ENCODE measurements at regions not wholly inside any gene's neighbourhood (a gene's known extent, or its start where the extent isn't known, plus 50 kb on each side); places are given as distances from the start of the nearest gene placed in this dataset.
A peak's percentile ranks its signal among the peaks of the same experiment; 100 is the strongest.
"Not testable (repeated sequence)": the region's sequence is repeated elsewhere in the genome, so short reads cannot be mapped to it uniquely, and the experiment has no call there.

DNA sequence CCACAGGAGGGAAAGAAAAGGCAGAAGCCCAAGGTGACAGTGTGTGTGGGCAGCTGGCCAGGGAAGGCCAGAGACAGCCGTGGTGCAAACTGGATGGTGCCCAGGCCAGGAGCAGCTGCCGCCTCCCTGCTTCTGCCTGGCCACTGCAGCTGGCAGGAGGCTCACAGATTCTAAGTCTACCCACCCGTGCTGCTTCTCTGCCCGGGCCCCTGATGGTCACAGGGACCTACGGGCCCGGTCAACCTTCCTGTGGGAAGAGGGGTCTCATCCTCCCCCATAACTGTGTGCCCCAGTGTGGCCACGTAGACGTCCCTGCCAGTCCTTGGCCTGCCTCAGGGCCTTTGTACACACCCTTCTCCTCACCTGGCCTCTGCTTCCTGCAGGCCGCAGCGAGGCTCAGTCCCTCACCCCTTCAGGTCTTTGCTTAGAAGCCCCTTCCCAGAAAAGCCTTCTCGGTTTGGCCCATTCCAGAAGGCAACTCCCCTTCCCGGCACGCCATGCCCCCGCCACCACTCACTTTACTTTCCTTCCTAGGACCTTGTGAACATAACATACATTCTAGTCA lies 192.6 kb upstream of the AJAP1 start:
- no peak for DNase-seq

DNA sequence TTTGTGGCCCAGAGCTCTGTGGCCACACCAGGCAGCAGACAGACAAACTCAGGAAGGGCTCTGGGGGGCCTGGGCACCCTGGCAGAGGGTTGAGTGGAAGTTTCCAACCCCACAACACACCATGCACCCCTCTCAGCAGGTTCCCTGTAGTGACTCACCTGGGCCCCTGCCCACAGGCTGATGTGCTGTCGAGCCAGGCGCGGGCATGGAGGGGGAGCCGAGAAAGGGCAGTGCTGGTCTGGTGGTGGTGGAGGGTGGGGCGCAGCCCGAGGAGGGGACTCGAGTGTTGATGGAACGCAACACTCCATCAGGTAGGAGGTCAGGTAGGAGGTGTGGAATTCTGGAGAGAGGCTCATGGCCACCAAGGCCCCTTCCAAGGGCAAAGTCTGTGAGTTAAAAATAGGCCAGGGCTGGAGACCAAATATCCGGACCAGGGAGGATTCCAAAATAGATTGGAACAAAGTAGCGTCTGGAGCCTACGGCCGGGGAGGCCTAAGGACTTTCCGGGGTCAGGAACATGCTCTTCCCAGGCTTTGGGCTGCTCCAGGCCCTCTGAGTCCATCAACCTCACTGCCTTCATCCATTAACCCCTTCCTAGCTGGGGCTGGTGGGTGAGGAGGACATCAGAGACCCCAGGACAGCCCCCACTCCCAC lies 191.5 kb upstream of the AJAP1 start:
- DNase-seq = no peak

DNA sequence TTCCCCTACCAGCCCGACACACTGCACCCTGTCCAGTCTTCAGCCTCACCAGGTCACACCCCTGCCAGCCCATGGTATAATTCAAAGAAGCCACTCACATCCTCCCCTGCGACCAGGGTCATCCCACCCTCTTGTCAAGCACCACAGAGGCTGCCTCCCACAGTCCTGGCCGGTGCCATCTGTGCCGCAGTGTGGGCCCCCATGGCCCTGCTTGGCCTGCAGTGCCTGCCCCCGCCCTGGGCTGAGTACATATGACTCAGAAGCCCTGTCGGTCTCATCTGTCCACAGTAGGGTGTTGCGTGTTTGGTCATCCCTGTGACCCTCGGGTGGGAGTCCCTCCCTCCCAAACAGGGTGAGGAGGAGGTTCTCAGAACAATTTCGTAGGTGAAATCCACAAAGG lies 190.8 kb upstream of the AJAP1 start:
- no peak for DNase-seq

DNA sequence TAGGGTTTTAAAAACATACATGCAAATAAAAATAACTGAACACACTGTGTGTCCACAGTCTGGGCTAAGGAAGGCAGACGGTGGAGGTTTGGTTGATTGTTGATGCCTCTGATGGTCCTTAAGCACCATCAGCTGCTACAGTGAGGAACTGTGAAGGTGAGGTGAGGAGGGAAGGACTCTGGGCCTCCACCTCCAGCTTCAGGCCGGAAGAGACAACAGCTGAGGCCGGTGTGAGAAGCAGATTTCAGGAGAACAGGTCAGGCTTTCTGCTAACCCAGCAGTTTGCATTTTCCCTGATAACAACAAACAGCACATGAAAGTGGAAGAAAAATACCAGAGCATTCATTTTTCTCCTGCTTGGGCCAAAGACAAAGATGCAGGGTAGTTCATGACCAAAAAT lies 189.9 kb upstream of the AJAP1 start:
- no peak for DNase-seq

DNA sequence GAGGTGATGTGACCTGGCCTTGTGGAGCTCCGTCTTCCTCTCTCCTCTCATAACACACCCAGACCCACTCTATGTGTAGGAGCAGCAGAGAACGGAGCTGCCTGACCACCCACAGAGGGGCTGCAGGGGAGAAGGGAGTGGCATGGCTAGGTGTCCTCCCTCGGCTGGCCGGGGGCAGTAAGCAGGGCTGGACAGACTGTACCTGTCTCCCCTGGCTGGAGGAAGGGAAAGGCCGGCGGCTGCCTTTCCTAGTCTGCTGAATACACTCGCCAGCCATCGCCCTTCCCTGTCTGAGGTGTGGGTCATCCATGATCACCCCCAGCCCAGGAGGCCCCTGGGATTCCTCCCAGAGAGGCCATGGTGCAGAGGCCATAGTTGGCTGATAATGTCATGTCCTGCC lies 187.2 kb upstream of the AJAP1 start:
- DNase-seq = no peak

DNA sequence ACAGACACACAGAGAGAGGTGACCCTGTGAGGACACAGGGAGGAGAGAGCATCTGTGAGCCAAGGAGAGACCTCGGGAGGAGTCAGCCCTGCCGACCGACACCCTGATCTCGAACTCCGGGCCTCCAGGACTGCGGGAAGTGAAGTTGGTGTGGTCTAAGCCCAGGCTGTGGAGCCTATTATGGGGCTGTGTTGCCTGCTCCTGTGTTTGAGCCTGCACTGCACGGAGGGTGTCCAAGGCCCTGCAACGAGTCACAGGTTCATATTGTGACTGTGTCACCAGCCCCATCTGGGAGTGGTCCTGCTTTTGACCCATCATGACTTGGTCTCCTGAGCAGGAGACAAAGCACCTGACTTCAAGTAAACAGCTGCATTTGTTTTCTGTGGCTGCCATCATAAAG lies 186.0 kb upstream of the AJAP1 start:
- DNase-seq = no peak

DNA sequence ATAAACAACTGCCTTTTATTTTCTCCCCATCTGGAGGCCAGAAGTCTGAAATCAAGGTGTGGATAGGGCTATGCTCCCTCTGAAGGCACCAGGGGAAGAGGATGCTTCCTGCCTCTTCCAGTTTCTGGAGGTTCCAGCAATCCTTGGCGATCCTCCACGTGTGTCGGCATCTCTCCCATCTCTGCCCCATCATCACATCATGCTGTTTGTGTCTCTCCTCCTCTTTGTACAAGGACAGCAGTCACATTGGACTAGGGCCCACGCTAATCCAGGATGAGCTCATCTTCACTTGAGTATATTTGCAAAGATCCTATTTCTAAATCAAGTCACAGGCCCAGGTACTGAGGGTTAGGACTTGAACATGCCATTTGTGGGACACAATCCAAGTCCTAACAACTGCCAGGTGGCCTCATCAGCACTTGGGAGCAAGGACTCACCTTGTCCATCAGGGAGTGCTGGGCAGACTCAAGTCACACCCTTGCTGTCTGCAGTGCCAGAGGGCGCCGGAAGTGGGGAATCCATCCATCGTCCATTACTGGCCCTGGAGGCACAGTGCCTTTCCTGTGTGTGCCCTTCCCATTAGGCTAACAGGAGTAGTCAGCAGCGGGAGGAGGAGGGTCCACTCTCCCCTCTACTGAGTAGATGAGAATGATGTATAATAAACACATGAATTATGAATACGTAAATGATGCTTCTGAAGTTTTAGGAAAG lies 185.4 kb upstream of the AJAP1 start:
- DNase-seq = no peak

DNA sequence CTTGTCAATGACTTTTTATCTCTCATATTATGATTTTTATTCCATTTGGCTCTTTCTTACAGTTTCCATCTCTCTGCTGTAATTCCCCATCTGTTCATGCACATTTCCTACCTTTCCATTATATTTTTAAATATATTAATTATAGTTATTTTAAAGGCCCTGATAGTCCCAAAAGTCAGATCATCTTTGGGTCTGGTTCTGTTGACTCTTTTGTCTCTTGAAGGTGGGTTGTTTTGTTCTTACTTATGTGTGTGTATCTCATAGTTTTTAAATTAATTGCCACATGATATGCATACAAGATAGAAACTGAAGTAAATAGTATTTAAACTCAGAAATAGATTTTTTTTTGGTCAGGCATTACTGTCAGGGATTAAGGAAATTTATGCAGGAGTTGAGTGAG lies 178.0 kb upstream of the AJAP1 start:
- DNase-seq = no peak

DNA sequence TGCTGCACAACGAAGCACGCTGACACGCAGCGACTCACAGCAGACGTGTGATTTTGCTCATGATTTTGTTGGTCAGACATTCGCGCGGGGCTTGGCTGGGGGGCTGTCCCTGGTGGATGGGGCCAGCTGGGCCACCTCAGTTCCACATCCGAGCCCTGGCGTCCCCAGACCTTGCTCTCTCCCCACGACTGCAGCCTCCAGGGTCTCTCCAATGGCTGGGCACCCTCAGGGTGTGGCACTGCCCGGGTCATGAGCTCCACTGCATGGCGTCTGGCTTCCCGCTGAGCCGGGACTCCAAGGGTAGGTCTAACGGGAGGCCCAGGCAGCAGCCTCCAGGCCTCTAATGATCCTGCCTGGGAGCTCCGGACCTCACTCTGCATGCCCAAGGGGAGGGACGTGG lies 173.0 kb upstream of the AJAP1 start:
- DNase-seq = no peak

DNA sequence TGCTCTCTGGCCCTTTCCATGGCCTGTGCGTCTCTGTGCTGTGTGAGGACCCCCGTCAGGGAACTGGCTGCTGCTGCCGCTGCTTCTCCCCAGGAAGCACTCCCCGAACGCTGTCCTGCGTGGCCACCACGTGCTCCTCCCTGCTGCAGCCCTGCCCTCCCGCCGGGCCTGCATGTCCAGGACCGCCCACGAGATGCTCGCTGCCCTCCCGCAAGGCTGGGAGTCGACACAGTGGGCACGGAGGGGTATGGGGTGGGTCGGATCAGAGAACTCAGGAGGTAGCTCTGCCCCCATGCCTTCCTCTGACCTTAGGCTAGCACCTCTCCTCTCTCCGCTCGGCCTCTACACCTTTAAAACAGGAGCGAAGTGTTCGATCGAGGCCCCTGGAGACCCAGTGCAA lies 171.9 kb upstream of the AJAP1 start:
- no peak for DNase-seq

DNA sequence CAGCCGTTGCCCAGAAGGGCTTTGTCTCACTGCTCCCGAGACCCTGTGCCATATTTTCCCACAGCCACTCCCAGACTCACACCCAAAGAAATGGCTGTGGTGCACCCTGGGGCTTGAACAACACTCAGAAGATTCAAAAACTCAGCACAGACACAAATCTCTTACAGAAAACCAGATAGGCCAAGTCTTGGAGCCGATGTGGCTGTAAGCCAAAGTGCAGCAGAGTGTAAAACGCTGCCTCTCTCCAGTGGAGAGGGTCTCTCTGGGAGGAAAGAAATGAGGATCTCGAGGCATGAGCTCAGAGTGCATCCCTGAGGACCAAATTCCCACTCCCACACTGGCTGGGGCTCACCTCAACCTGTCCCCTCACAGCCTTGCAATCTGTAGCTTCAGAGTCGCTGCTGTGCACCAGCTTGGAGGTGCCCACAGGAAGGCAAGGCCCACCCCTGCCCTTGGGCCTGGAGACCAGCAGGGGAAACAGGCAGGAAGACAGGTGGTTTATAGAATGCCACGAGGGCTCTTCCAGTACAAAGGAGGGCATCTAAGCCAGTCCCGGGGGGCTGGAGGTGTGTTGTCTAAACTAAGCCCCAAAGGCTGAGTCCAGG lies 171.3 kb upstream of the AJAP1 start:
- no peak for DNase-seq

DNA sequence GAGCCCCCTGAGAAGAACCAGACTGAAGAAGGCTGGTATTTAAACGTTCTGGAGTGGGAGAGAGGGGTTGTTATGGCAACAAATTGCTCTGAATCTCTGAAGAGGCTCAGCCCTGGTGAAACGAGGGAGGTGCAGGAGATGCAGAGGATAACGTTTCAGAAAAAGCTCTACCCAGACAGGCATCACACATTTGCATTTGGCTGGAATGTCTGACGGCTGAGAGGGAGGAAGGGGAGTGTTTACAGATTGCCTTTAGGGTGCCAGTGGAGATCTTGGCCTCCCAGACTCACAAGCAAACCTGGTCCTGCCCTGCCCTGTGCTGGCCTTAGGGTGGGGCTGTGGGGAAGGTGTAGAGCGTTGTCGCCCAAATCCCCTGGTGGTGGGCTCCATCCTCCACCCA lies 169.0 kb upstream of the AJAP1 start:
- peak; percentile 93 for DNase-seq

DNA sequence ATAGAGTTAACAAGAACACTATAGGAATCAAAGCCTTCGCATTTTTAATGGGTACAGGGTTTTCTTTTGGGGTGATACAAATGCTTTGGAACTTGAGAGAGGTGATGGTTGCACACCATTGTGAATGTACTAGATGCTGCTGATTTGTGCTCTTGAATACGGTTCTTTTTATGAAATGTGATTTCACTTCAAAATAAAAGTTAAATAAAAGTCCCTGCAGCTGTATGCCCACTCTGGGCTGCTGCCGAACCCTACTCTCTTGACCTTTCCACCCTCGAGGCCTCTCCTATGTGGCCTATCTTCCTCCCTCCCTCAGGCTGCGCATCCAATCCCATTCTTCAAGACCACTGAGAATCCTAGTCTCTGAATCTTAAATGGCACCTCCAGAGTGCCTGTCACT lies 168.5 kb upstream of the AJAP1 start:
- no peak for DNase-seq

DNA sequence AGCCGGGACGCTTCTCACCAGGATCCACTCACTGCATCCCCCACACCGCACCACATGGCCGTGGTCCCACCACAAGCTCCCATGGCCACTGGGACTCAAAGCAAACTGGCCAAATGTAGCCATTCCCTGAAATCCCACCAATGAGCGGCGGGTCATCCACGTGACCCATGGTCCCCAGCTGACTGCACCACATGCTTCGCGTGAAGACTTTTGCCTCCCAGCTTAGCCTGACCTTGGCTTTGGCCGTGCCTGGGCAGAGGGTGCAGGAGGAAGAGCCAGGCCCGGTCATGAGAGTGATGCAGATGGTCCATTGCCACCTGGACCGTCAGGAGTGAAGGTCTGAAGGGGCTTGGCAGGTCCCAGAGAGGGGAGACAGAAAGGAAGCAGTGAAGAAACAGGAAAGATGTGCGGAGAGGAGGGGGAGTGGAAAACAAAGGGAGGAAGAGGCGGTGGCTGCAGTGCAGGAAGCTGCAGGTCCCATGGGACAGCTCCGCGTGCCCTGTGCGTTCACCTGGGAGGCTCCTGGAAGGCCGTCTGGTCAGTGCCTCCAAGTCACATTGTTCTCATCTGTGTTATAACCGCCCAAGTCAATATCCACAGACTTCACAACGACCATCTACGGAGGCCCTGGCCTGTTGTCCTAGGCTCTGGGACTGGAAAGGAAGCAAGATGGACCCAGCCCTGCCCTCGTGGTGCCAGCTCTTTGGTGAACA lies 167.8 kb upstream of the AJAP1 start:
- DNase-seq = no peak

DNA sequence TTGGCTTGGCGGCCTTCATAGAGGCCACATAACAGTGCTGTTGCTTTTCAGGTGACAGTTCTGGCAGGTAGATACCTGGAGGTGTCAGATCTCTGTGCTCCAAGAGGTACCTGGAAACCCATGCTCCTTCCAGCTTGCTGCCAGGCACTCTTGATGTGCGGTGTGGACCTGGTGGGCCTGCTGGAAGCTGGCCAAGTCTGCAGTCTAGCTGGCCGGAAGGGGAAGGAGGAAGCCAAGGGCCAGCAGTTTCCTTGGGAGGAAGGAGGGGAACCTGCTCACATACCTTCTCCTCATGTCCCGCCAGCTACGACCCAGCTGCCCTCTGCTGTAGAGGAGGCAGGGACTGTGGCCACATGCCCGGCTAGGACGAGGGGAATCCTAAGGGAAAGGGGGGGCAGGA lies 166.4 kb upstream of the AJAP1 start:
- DNase-seq = no peak

DNA sequence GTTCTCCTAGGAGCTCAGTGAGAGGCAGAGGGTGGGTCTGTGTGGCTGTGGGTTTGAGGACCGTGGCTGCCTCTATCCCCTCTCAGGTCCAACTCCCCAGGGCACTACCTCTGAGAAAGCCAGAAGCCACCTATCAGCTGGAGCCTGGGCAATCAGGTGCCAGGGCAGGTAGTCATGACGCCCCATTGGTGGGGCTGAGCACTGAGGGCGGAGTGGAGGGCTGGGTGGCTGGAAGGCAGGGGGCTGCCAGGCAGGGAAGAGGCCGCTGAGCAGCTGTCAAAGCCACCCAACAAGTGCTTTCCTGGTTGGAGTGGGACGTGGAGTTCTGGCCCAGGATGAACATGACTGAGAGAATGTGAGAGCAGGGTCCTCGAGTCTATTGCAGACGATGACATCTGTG lies 164.9 kb upstream of the AJAP1 start:
- no peak for DNase-seq

DNA sequence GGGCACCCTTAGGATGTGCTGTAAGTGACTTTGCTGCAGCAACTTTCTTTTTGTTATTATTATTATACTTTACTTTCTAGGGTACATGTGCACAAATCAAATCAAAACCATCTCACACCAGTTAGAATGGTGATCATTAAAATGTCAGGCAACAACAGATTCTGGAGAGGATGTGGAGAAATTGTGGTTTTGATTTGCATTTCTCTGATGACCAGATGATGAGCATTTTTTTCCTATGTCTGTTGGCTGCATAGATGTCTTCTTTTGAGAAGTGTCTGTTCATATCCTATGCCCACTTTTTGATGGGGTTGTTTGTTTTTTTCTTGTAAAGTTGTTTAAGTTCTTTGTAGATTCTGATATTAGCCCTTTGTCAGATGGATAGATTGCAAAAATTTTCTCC lies 164.4 kb upstream of the AJAP1 start:
- DNase-seq = not testable (repeated sequence)

DNA sequence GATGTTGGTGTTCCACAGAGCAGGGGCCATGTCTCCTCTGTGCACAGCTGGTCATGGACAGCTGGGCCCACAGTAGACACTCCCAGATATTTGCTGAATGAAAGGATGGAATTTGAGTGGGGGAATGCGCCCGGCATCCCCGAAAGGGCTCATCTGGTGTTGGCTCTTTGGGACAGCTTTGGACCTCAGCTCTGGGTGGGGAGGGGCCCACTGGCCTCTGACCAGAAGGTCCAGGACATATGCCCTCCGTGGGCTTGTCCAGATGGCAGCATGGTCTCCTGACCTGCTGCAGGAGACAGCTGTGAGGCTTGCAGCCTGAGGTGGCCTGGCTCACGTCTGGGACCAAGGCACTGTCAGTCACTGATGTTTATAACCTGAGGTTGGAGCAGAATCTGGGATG lies 160.4 kb upstream of the AJAP1 start:
- DNase-seq = no peak

DNA sequence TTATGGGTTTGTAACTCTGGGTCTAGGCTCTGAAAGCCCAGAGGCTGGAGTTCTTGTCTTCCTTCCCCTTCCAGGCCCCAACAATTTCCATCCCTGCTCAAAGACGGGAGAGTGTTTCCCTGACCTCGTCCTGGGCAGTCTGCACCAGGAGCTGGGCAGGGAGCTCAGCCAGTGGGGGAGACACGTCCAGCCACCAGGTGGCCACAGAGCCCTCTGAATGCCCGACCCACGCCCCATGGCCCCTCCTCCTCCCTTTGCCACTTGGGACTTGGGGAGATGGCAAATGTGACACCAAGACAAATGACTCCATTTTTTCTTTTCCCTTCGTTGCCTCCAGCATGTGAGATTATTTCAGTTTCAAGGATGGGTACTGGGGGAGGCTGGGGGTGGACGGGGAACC lies 159.9 kb upstream of the AJAP1 start:
- DNase-seq = peak; percentile 19

DNA sequence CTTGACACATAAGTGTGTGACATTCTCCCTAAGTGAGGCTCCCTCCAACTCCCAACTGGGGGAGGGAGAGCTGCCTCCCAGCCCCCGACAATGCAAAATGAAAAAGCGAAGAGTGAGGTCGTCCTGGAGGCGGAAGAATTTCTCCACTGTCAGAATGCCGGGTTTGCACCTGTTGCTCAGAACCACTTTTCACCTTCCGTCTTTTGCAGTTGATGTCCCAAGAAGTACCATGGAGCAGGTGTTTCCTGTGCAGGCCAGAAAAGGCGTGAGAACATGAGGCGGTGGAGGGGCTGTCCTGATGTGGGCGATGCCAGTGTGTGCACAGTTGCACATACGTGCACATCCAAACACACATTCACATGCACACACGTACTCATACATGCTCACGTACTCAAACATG lies 158.6 kb upstream of the AJAP1 start:
- no peak for DNase-seq

DNA sequence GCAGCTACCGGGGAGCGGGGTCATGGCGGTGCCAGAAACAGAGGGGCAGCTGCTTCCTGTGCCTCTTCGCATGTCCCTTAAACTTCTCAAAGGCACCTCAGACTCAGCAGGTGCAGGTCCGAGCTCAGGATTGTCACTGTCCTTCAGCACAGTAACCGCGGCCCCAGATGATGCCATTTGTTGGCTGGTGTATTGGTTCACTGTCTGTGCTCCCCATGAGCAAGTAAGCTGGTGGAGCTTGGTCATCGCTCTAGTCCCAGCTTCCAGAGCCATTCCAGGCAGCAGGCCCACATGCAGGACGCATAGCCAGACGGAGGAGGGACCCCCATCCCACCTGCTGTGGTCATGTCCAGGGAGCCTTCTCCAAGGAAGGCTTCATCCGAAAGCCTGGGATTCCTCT lies 154.0 kb upstream of the AJAP1 start:
- no peak for DNase-seq

DNA sequence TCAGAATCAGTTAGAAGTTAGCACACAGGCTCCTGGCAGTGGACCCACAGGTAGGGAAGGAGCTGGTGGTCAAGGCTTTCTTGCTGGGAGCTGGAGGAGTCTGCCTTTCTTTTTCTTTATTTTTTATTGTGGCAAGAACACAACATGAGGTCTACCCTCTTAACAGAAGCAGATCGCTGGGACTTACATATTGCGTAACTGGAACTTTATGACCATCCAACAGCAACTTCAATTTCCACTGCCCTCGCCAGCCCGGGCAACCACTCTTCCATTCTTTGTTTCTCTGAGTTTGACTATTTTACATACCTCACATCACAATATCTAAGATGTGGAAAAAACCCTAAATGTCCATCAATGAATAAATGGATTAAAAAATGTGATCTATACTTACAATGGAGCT lies 147.8 kb upstream of the AJAP1 start:
- no peak for DNase-seq

DNA sequence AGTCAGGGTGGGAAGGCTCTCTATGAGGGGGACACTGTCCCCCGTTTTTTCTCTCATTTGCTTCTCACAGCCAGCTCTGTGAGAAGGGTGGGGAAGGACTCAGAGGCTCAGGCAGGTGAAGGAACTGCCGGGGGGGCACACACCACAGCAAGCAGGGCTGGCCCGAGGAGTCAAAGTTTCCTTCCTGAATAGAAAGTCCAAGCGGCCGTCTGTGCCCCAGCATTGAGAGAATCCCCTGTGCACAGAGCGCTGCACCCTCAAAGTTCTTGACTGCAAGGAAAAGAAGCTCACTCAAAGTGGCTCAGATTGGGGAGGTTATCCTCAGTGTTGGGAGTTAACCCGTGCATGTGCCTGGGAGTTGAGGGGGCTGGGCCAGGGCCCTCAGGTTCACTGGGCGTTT lies 145.2 kb upstream of the AJAP1 start:
- DNase-seq = no peak

DNA sequence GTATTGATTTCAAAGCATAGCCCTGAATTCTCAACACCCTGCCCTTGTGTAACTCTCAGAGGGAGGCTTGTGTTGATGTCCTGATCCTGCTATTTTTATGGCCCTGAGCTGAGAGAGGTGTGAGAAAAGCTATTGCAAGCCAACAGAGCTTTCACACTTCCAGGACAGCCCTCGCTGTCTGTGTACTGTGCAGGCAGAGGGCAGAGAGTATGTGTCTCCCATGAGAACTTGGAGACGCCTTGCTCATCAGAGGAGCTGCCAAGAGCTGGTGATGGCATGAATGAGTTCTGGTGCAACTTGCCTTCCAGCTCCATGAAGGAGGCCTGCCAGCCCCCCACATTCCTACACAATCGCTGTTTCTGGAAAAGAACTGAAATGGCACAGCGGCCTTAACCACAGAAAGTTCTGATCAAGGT lies 144.1 kb upstream of the AJAP1 start:
- DNase-seq = no peak

Data from NCI-H1436 (cell line).